ENCODE measurements at regions not wholly inside any gene's neighbourhood (a gene's known extent, or its start where the extent isn't known, plus 50 kb on each side); places are given as distances from the start of the nearest gene placed in this dataset.

GRCh38 chr1:110262296-110262695 lies 52.2 kb downstream of the KCNC4 start:
- TF ChIP-seq, protein P1, sequence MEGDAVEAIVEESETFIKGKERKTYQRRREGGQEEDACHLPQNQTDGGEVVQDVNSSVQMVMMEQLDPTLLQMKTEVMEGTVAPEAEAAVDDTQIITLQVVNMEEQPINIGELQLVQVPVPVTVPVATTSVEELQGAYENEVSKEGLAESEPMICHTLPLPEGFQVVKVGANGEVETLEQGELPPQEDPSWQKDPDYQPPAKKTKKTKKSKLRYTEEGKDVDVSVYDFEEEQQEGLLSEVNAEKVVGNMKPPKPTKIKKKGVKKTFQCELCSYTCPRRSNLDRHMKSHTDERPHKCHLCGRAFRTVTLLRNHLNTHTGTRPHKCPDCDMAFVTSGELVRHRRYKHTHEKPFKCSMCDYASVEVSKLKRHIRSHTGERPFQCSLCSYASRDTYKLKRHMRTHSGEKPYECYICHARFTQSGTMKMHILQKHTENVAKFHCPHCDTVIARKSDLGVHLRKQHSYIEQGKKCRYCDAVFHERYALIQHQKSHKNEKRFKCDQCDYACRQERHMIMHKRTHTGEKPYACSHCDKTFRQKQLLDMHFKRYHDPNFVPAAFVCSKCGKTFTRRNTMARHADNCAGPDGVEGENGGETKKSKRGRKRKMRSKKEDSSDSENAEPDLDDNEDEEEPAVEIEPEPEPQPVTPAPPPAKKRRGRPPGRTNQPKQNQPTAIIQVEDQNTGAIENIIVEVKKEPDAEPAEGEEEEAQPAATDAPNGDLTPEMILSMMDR (IDR thresholded peaks at IDR 0.05; ENCODE audit: insufficient read depth, low read length), result no peak
- TF ChIP-seq GABPA (IDR thresholded peaks at IDR 0.05; ENCODE audit: low read depth), result no peak
- TF ChIP-seq POLR2AphosphoS5 (IDR thresholded peaks at IDR 0.05; ENCODE audit: low read depth), result no peak
- no peak for TF ChIP-seq REST (IDR thresholded peaks at IDR 0.05; ENCODE audit: insufficient replicate concordance, low read depth)
- TF ChIP-seq SPI1 (IDR thresholded peaks at IDR 0.05; ENCODE audit: borderline replicate concordance, low read depth), result no peak
